Spleen (tissue), 7 donors: ENCODE measurements at regions not wholly inside any gene's neighbourhood (a gene's known extent, or its start where the extent isn't known, plus 50 kb on each side); places are given as distances from the start of the nearest gene placed in this dataset.

Source experiments
- POLR2A ChIP-seq, 3 donors: fragments of 450-650 bp; IDR thresholded peaks; one replicate each; pipeline ENCODE4 v1.5.1; 2017; ENCODE audit warnings: antibody characterized with exemption in 3 of 3, mild to moderate bottlenecking in 1 of 3
- TF ChIP-seq, protein P1 (sequence below), 11 experiments: fragments of 200-600 bp in 7 of 11; fragments of 450-650 bp in 4 of 11; sonication (generic) in 4 of 11; IDR thresholded peaks in 8 of 11; conservative IDR thresholded peaks in 3 of 11; 1 replicate in 7 of 11; 2 replicates in 4 of 11; pipeline versions ENCODE4 v1.4.0 to v1.8.0; 2016 to 2021; ENCODE audit warnings: antibody characterized with exemption in 11 of 11, inconsistent platforms in 4 of 11, mild to moderate bottlenecking in 1 of 11
- donor health status: DM: no; HTN: no; CAD: no; lungs with moderate emphysema.
- donor health status: DM: no; HTN: no; CAD: no.
- donor health status: DM: no; HTN: no; CAD: no.

DNA sequence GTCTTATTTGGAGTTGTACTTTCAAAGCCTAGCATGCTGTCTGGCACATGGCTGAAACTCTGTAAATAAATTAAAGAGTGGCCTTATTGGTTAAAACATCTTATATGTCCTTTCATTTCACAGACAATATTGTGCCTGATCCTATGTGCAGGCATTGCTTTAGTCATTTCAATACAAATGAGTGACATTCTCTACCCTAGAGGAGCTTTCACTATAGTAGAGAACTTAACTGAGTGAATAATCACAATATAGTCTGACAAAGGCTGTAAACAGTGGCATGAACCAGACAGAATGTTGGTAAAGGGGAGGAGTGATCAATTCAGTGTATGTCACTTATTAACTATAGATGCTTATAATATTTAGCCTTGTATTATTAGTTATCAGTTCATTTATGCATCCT lies 481.8 kb downstream of the TFAP2B start:
- TF ChIP-seq, protein P1, sequence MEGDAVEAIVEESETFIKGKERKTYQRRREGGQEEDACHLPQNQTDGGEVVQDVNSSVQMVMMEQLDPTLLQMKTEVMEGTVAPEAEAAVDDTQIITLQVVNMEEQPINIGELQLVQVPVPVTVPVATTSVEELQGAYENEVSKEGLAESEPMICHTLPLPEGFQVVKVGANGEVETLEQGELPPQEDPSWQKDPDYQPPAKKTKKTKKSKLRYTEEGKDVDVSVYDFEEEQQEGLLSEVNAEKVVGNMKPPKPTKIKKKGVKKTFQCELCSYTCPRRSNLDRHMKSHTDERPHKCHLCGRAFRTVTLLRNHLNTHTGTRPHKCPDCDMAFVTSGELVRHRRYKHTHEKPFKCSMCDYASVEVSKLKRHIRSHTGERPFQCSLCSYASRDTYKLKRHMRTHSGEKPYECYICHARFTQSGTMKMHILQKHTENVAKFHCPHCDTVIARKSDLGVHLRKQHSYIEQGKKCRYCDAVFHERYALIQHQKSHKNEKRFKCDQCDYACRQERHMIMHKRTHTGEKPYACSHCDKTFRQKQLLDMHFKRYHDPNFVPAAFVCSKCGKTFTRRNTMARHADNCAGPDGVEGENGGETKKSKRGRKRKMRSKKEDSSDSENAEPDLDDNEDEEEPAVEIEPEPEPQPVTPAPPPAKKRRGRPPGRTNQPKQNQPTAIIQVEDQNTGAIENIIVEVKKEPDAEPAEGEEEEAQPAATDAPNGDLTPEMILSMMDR (IDR thresholded peaks at IDR 0.05 in 8 of 11, conservative IDR thresholded peaks at IDR 0.05 in 3 of 11), result no peak
- TF ChIP-seq POLR2A (IDR thresholded peaks at IDR 0.05), result no peak
